ENCODE measurements at regions not wholly inside any gene's neighbourhood (a gene's known extent, or its start where the extent isn't known, plus 50 kb on each side); places are given as distances from the start of the nearest gene placed in this dataset.

DNA sequence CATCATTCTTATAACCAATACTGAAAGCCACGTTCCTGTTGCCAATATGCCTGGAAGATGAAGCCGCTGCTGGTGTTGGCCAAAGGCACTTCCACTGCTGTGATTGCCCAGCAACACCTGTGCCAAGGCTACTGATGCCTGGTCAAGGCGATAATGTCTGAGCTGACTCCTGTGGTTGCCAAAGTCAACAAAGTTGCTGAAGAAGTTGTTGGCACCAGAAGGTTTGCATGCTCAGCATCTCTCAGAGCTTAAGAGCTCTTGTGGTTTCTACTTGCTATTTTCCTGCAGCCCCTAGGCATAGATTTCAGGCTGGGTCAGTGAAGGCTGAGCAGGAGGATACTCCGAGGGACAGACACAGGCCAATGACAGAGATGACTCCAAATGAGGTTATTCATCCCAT is 63.4 kb upstream of the RAB3GAP2 start:
- TF ChIP-seq, protein P1, sequence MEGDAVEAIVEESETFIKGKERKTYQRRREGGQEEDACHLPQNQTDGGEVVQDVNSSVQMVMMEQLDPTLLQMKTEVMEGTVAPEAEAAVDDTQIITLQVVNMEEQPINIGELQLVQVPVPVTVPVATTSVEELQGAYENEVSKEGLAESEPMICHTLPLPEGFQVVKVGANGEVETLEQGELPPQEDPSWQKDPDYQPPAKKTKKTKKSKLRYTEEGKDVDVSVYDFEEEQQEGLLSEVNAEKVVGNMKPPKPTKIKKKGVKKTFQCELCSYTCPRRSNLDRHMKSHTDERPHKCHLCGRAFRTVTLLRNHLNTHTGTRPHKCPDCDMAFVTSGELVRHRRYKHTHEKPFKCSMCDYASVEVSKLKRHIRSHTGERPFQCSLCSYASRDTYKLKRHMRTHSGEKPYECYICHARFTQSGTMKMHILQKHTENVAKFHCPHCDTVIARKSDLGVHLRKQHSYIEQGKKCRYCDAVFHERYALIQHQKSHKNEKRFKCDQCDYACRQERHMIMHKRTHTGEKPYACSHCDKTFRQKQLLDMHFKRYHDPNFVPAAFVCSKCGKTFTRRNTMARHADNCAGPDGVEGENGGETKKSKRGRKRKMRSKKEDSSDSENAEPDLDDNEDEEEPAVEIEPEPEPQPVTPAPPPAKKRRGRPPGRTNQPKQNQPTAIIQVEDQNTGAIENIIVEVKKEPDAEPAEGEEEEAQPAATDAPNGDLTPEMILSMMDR (IDR thresholded peaks at IDR 0.05; ENCODE audit: low read depth, low read length, poor library complexity, severe bottlenecking): no peak
- no peak for TF ChIP-seq EZH2phosphoT487 (IDR thresholded peaks at IDR 0.05; ENCODE audit: borderline replicate concordance, low read length)

All from DOHH2 (cell line).